ENCODE measurements at regions not wholly inside any gene's neighbourhood (a gene's known extent, or its start where the extent isn't known, plus 50 kb on each side); places are given as distances from the start of the nearest gene placed in this dataset.

GRCh38 chr2:145112467-145112866 is 592.5 kb upstream of the ZEB2 start:
- ChIA-PET POLR2A (no interaction called here), CTCF (interaction anchor here (1.1 to 1.5 kb wide), 2 partner anchors 9 kb away, joined by 3 read pairs; no protein-coding TSS in a partner anchor)
- TF ChIP-seq, protein P1, sequence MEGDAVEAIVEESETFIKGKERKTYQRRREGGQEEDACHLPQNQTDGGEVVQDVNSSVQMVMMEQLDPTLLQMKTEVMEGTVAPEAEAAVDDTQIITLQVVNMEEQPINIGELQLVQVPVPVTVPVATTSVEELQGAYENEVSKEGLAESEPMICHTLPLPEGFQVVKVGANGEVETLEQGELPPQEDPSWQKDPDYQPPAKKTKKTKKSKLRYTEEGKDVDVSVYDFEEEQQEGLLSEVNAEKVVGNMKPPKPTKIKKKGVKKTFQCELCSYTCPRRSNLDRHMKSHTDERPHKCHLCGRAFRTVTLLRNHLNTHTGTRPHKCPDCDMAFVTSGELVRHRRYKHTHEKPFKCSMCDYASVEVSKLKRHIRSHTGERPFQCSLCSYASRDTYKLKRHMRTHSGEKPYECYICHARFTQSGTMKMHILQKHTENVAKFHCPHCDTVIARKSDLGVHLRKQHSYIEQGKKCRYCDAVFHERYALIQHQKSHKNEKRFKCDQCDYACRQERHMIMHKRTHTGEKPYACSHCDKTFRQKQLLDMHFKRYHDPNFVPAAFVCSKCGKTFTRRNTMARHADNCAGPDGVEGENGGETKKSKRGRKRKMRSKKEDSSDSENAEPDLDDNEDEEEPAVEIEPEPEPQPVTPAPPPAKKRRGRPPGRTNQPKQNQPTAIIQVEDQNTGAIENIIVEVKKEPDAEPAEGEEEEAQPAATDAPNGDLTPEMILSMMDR (IDR thresholded peaks at IDR 0.05; ENCODE audit: control extremely low read depth, extremely low read depth, low read depth, missing control alignments), result no peak

GRCh38 chr2:145110668-145111356 is 590.9 kb upstream of the ZEB2 start:
- POLR2A ChIA-PET, result no interaction called here
- CTCF ChIA-PET, result interaction anchor here (0.7 to 1.5 kb wide), 3 partner anchors 8 to 642 kb away, joined by 3 read pairs; no protein-coding TSS in a partner anchor
- TF ChIP-seq, protein P1 (IDR thresholded peaks at IDR 0.05; ENCODE audit: control extremely low read depth, extremely low read depth, low read depth, missing control alignments), result no peak
- no peak for DNase-seq (ENCODE audit: extremely low spot score)

More at GRCh38 chr2:145112467-145112866, 592.5 kb upstream of the ZEB2 start:
- no peak for DNase-seq (ENCODE audit: extremely low spot score)

DNA sequence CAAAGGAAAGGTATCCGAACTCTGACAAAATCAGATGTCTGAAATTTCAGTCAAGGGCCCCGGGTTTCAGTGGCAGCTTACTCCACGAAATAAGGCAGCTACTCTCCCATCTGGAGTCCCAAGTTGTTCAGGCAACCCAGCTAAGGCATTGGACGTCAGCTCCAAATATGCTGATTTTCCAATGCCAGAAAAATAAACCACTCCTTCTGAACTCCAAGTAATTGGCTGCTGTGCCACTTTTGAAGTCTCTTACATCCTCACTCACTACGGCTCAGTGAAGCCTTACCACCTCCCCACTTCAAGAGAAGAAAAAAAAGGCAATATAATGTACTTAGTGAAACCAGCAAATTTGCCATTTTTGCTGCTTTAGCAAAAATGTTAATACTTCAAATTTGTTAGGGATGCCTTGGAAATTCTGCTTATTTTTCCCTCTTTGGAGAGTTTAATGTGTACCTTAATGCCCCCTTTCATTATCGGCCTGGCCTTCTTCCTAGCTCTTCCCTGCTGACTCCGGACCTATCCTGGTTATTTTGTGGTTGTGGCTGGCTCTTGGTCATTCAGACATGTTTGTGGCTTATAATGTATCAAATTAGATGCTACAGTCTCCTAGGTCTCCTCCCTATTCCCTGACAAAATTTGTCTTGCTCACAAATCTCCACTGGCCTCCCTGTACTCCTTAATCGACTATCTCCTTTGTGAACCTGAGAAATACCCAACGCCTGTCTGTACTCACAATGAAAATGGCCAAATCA is 589.2 kb upstream of the ZEB2 start:
- TF ChIP-seq, protein P1 (IDR thresholded peaks at IDR 0.05; ENCODE audit: control extremely low read depth, extremely low read depth, low read depth, missing control alignments), result no peak
- ChIA-PET POLR2A (no interaction called here), CTCF (no interaction called here)
- no peak for DNase-seq (ENCODE audit: extremely low spot score)

DNA sequence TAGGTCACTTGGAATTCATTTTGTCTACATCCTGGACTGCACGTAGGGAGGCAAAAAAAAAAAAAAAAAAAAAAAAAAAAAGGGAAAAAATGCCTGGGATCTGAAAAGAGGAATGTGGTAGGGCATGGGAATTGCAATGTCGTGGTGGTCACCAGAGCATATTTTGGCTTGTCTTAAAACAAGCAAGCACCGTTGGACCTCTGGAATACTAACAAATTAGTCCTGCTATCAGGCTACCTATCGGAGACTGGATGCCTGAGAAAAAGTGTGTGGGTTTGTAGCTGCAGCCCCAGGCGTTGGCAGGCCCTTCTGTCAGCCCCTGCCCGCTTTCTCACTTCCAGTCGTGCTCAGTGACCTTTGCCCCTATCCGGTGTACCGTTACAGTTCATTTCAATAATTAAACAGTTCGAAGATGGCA is 588.5 kb upstream of the ZEB2 start:
- ChIA-PET POLR2A (no interaction called here), CTCF (no interaction called here)
- DNase-seq (ENCODE audit: extremely low spot score), result no peak

DNA sequence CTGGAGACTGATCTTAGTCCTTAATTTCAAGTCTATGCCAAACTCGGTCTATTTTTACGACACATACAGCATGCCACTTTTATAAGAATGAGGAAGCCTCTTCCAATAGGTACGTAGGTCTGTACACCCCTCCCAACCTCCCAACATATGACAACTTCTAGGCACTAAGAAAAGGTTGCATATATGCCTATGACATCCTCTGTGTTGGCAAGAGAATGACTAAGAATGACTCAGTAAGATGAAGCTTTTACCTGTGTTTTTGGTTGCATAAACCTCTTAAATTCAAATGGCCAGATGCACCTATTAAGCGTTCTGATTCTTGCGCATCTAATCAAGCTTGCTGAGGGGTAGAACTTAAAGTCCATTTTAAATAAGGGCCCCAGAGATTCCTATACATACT is 586.4 kb upstream of the ZEB2 start:
- TF ChIP-seq, protein P1 (IDR thresholded peaks at IDR 0.05; ENCODE audit: control extremely low read depth, extremely low read depth, low read depth, missing control alignments), result no peak

More for the DNA sequence above, 588.5 kb upstream of the ZEB2 start:
- TF ChIP-seq, protein P1 (IDR thresholded peaks at IDR 0.05; ENCODE audit: control extremely low read depth, extremely low read depth, low read depth, missing control alignments), result no peak

GRCh38 chr2:145102706-145103105 is 582.8 kb upstream of the ZEB2 start:
- TF ChIP-seq, protein P1 (IDR thresholded peaks at IDR 0.05; ENCODE audit: control extremely low read depth, extremely low read depth, low read depth, missing control alignments), result no peak
- ChIA-PET CTCF (interaction anchor here (1.3 kb wide), 2 partner anchors 9 to 14 kb away, joined by 3 read pairs; no protein-coding TSS in a partner anchor), POLR2A (no interaction called here)
- DNase-seq (ENCODE audit: extremely low spot score), result no peak

More for the DNA sequence above, 586.4 kb upstream of the ZEB2 start:
- CTCF ChIA-PET, result interaction anchor here (0.7 kb wide), 1 partner anchor 14 kb away, joined by 3 read pairs; no protein-coding TSS in a partner anchor
- no peak for DNase-seq (ENCODE audit: extremely low spot score)
- POLR2A ChIA-PET, result no interaction called here
